SK-N-MC (cell line): ENCODE measurements at regions not wholly inside any gene's neighbourhood (a gene's known extent, or its start where the extent isn't known, plus 50 kb on each side); places are given as distances from the start of the nearest gene placed in this dataset.

Experiments used
- DNase-seq: peaks from one replicate; pipeline ENCODE4 v3.0.0-alpha.2; 2011; ENCODE audit warnings: low read depth, low spot score
- H3K27ac ChIP-seq: fragments of 200-600 bp; sonication (generic); 2 replicates; pipeline ENCODE4 v1.5.1; 2016; ENCODE audit warnings: mixed run types
- H3K36me3 ChIP-seq: fragments of 200-600 bp; sonication (generic); 2 replicates; pipeline ENCODE4 v1.6.1; 2017; ENCODE audit warnings: antibody characterized with exemption, low read length, mixed read lengths; ENCODE audit not compliant: insufficient read depth
- H3K4me3 ChIP-seq: fragments of 200-600 bp; sonication (generic); 2 replicates; pipeline ENCODE4 v1.5.1; 2016
- H3K9ac ChIP-seq: fragments of 200-600 bp; sonication (generic); 2 replicates; pipeline ENCODE4 v1.8.0; 2017; ENCODE audit warnings: mixed run types, mixed read lengths; ENCODE audit not compliant: insufficient read length
- H3K9me3 ChIP-seq: fragments of 200-600 bp; sonication (generic); 2 replicates; pipeline ENCODE4 v1.6.1; 2017; ENCODE audit warnings: low read depth, mild to moderate bottlenecking, antibody characterized with exemption, low read length, moderate library complexity, mixed read lengths
- EZH2 ChIP-seq: fragments of 200-600 bp; sonication (generic); IDR thresholded peaks from one replicate; pipeline ENCODE4 v1.6.1; 2017; ENCODE audit warnings: antibody characterized with exemption
- FOXP2 ChIP-seq: optimal IDR thresholded peaks from 2 replicates; pipeline ENCODE3; 2011; ENCODE audit warnings: mild to moderate bottlenecking, moderate library complexity; ENCODE audit not compliant: insufficient read depth; ENCODE audit errors: extremely low read length, control extremely low read depth
- POLR2AphosphoS5 ChIP-seq: IDR thresholded peaks from 2 replicates; pipeline ENCODE4 v1.6.1; 2012; ENCODE audit warnings: mild to moderate bottlenecking, low read depth, low read length, borderline replicate concordance

- H3K4me3 ChIP-seq, result no peak overlapping the region
These were observed 133.0 kb upstream of the LEF1 start for GRCh38 chr4:108301545-108302251.

DNA sequence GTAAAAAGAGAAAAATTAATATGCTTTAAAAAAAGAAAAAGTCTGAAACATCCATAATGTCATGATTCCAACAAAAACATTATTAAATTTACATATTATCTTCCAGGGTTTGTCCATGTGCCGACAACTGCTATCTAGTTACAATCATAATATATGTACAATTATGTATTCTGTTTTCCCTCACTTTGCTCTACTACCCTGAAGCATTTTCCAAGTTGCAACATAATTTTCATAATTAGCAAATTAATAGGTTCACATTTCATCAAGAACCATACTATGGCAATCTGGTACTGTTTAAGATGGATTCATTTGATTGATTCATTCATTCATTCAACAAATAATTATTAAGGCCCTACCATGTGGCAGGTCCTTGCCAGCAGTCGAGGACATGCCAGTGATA is 128.9 kb upstream of the LEF1 start:
- no peak for TF ChIP-seq FOXP2
- no peak for TF ChIP-seq EZH2
- no peak for DNase-seq
- Histone ChIP-seq H3K27ac (no peak overlapping the region), H3K9me3 (no peaks in the 10 kb centered on the region), H3K36me3 (no peaks in the 10 kb centered on the region), H3K9ac (no peak overlapping the region), H3K4me3 (no peak overlapping the region)

More at GRCh38 chr4:108301545-108302251, 133.0 kb upstream of the LEF1 start:
- no peak for DNase-seq
- TF ChIP-seq FOXP2 (no peak), EZH2 (no peak), POLR2AphosphoS5 (no peak)
- no peak overlapping the region for H3K27ac ChIP-seq
- H3K36me3 ChIP-seq, result no peaks in the 10 kb centered on the region
- H3K9me3 ChIP-seq, result no peaks in the 10 kb centered on the region
- no peak overlapping the region for H3K9ac ChIP-seq

GRCh38 chr4:108292229-108292628 is 123.5 kb upstream of the LEF1 start:
- TF ChIP-seq EZH2, result no peak
- TF ChIP-seq POLR2AphosphoS5, result no peak
- no peak for TF ChIP-seq FOXP2
- no peak for DNase-seq
- Histone ChIP-seq H3K27ac (no peak overlapping the region), H3K4me3 (no peak overlapping the region), H3K36me3 (no peaks in the 10 kb centered on the region), H3K9me3 (no peaks in the 10 kb centered on the region), H3K9ac (no peak overlapping the region)

GRCh38 chr4:108291137-108291536 is 122.4 kb upstream of the LEF1 start:
- H3K27ac ChIP-seq, result no peak overlapping the region
- H3K36me3 ChIP-seq, result no peaks in the 10 kb centered on the region
- H3K9me3 ChIP-seq, result no peaks in the 10 kb centered on the region
- no peak for DNase-seq
- TF ChIP-seq EZH2 (no peak), POLR2AphosphoS5 (no peak), FOXP2 (no peak)
- no peak overlapping the region for H3K4me3 ChIP-seq
- H3K9ac ChIP-seq, result no peak overlapping the region

DNA sequence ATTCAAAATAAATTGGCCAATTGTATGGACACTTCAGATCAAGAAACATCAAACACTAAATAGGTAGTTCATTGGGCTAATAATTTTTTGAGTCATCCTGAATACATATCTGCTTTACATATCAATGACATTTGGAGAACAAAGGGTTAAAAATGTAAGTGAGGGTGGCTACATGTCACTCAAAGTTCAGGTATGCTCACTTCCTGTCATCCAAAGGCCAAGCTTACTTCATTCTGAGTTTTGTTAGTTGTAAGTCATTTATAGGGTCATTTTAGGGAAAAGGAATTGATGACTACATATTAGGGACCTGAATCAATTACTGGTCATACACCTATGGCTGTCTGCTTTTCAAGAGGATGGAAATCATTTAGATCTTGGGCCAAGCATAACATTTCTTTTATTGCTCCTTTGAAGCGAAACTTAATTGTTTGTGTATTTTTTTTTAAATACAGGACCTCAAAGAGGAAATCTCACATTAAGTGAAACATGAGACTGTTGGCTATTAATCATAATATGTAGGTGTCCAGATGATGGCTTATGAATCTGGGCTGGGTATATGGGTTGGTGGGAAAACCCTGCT is 119.2 kb upstream of the LEF1 start:
- Histone ChIP-seq H3K36me3 (no peaks in the 10 kb centered on the region), H3K4me3 (no peak overlapping the region), H3K9ac (no peak overlapping the region), H3K27ac (no peak overlapping the region), H3K9me3 (no peaks in the 10 kb centered on the region)
- no peak for TF ChIP-seq FOXP2
- no peak for TF ChIP-seq POLR2AphosphoS5
- TF ChIP-seq EZH2, result no peak
- DNase-seq, result no peak

GRCh38 chr4:108280072-108280471 is 111.3 kb upstream of the LEF1 start:
- no peak for DNase-seq
- Histone ChIP-seq H3K9me3 (no peaks in the 10 kb centered on the region), H3K36me3 (no peaks in the 10 kb centered on the region), H3K9ac (no peak overlapping the region), H3K27ac (no peak overlapping the region), H3K4me3 (no peak overlapping the region)
- TF ChIP-seq POLR2AphosphoS5, result no peak
- no peak for TF ChIP-seq FOXP2
- TF ChIP-seq EZH2, result no peak

DNA sequence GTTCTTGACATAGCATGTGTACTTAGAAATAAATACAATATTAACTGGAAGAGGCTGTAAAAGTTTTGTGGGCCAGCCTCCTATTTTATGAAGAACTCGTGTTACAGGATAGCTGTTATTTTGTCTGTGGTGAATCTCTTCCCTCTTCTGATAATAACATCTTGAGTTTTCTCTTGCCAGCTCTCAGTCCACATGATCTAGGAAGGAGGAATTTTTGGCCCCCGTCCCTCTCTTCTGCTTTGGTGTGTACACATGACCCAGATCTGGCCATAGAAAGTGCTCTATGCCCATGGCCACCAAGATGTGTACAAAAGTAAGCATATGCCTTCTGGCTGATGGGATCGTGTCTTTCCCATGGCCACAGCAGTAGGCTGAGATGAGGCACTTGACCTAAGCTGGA is 108.0 kb upstream of the LEF1 start:
- Histone ChIP-seq H3K36me3 (no peaks in the 10 kb centered on the region), H3K4me3 (no peak overlapping the region), H3K27ac (no peak overlapping the region), H3K9me3 (no peaks in the 10 kb centered on the region), H3K9ac (no peak overlapping the region)
- TF ChIP-seq EZH2 (no peak), POLR2AphosphoS5 (no peak), FOXP2 (no peak)
- DNase-seq, result no peak

- H3K27ac ChIP-seq, result no peak overlapping the region
- TF ChIP-seq POLR2AphosphoS5 (no peak), FOXP2 (no peak), EZH2 (no peak)
These were observed 104.3 kb upstream of the LEF1 start for GRCh38 chr4:108272986-108273385.

More at GRCh38 chr4:108272986-108273385, 104.3 kb upstream of the LEF1 start:
- H3K9ac ChIP-seq, result no peak overlapping the region
- H3K9me3 ChIP-seq, result no peaks in the 10 kb centered on the region
- no peak for DNase-seq
- no peak overlapping the region for H3K4me3 ChIP-seq
- no peaks in the 10 kb centered on the region for H3K36me3 ChIP-seq
